GM12878 (cell line): ENCODE measurements at regions not wholly inside any gene's neighbourhood (a gene's known extent, or its start where the extent isn't known, plus 50 kb on each side); places are given as distances from the start of the nearest gene placed in this dataset.

Source experiments
- BCL11A ChIP-seq: IDR thresholded peaks from 2 replicates; pipeline ENCODE4 v1.6.1; 2011; ENCODE audit warnings: low read depth, low read length
- CREM ChIP-seq: IDR thresholded peaks from 2 replicates; pipeline ENCODE4 v1.6.1; 2014; ENCODE audit warnings: antibody characterized with exemption, low read depth
- MXI1 ChIP-seq: fragments of 150-350 bp; IDR thresholded peaks from 2 replicates; pipeline ENCODE4 v1.6.1; 2011; ENCODE audit warnings: low read depth, mild to moderate bottlenecking, inconsistent platforms, low read length, improper control_type of control experiment
- RCOR1 ChIP-seq: conservative IDR thresholded peaks from 2 replicates; pipeline ENCODE4 v1.6.1; 2012; ENCODE audit warnings: low read depth, low read length, improper control_type of control experiment
- SIN3A ChIP-seq: IDR thresholded peaks from 2 replicates; pipeline ENCODE4 v1.6.1; 2012; ENCODE audit warnings: low read depth, low read length, improper control_type of control experiment
- TF ChIP-seq, protein P1 (sequence below): fragments of 450-650 bp; IDR thresholded peaks from 2 replicates; pipeline ENCODE4 v1.6.1; 2016; ENCODE audit warnings: mild to moderate bottlenecking, moderate library complexity, borderline replicate concordance
- TF ChIP-seq, protein P2 (sequence below): fragments of 450-650 bp; formaldehyde crosslinking; IDR thresholded peaks from 2 replicates; pipeline ENCODE4 v1.5.0; 2022; ENCODE audit warnings: mild to moderate bottlenecking, missing genetic modification characterization
- TF ChIP-seq, protein P3 (sequence below): IDR thresholded peaks from 2 replicates; pipeline ENCODE4 v1.6.1; 2011; ENCODE audit warnings: mild to moderate bottlenecking, low read depth, low read length, moderate library complexity; ENCODE audit not compliant: insufficient replicate concordance

- TF ChIP-seq, protein P1, sequence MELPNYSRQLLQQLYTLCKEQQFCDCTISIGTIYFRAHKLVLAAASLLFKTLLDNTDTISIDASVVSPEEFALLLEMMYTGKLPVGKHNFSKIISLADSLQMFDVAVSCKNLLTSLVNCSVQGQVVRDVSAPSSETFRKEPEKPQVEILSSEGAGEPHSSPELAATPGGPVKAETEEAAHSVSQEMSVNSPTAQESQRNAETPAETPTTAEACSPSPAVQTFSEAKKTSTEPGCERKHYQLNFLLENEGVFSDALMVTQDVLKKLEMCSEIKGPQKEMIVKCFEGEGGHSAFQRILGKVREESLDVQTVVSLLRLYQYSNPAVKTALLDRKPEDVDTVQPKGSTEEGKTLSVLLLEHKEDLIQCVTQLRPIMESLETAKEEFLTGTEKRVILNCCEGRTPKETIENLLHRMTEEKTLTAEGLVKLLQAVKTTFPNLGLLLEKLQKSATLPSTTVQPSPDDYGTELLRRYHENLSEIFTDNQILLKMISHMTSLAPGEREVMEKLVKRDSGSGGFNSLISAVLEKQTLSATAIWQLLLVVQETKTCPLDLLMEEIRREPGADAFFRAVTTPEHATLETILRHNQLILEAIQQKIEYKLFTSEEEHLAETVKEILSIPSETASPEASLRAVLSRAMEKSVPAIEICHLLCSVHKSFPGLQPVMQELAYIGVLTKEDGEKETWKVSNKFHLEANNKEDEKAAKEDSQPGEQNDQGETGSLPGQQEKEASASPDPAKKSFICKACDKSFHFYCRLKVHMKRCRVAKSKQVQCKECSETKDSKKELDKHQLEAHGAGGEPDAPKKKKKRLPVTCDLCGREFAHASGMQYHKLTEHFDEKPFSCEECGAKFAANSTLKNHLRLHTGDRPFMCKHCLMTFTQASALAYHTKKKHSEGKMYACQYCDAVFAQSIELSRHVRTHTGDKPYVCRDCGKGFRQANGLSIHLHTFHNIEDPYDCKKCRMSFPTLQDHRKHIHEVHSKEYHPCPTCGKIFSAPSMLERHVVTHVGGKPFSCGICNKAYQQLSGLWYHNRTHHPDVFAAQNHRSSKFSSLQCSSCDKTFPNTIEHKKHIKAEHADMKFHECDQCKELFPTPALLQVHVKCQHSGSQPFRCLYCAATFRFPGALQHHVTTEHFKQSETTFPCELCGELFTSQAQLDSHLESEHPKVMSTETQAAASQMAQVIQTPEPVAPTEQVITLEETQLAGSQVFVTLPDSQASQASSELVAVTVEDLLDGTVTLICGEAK: no peak
- no peak for TF ChIP-seq SIN3A
- no peak for TF ChIP-seq RCOR1
- TF ChIP-seq, protein P2, sequence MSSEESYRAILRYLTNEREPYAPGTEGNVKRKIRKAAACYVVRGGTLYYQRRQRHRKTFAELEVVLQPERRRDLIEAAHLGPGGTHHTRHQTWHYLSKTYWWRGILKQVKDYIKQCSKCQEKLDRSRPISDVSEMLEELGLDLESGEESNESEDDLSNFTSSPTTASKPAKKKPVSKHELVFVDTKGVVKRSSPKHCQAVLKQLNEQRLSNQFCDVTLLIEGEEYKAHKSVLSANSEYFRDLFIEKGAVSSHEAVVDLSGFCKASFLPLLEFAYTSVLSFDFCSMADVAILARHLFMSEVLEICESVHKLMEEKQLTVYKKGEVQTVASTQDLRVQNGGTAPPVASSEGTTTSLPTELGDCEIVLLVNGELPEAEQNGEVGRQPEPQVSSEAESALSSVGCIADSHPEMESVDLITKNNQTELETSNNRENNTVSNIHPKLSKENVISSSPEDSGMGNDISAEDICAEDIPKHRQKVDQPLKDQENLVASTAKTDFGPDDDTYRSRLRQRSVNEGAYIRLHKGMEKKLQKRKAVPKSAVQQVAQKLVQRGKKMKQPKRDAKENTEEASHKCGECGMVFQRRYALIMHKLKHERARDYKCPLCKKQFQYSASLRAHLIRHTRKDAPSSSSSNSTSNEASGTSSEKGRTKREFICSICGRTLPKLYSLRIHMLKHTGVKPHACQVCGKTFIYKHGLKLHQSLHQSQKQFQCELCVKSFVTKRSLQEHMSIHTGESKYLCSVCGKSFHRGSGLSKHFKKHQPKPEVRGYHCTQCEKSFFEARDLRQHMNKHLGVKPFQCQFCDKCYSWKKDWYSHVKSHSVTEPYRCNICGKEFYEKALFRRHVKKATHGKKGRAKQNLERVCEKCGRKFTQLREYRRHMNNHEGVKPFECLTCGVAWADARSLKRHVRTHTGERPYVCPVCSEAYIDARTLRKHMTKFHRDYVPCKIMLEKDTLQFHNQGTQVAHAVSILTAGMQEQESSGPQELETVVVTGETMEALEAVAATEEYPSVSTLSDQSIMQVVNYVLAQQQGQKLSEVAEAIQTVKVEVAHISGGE (CRISPR knock-in tag): no peak
- no peak for TF ChIP-seq CREM
- TF ChIP-seq, protein P3, sequence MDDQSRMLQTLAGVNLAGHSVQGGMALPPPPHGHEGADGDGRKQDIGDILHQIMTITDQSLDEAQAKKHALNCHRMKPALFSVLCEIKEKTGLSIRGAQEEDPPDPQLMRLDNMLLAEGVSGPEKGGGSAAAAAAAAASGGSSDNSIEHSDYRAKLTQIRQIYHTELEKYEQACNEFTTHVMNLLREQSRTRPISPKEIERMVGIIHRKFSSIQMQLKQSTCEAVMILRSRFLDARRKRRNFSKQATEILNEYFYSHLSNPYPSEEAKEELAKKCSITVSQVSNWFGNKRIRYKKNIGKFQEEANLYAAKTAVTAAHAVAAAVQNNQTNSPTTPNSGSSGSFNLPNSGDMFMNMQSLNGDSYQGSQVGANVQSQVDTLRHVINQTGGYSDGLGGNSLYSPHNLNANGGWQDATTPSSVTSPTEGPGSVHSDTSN: no peak
- no peak for TF ChIP-seq MXI1
- TF ChIP-seq BCL11A: no peak
- TF ChIP-seq, all 136 proteins: peak for 0
Observed at GRCh38 chr2:129256642-129257041, 722.8 kb upstream of the RAB6C start (continued).
